ENCODE measurements at regions not wholly inside any gene's neighbourhood (a gene's known extent, or its start where the extent isn't known, plus 50 kb on each side); places are given as distances from the start of the nearest gene placed in this dataset.

- Histone ChIP-seq H3K4me1 (peaks cover 0 to 16% (median 0%) of the 10 kb centered on the region in 12 donors), H3K27ac (no peak overlapping the region), H3K4me3 (no peak overlapping the region), H3K27me3 (no peaks in the 10 kb centered on the region), H3K36me3 (no peaks in the 10 kb centered on the region), H3K9me3 (no peaks in the 10 kb centered on the region)
- ATAC-seq (no peak), DNase-seq (no peak)
- WGBS, 4 donors: 65 to 73% (median 68%) methylated on average over 10 of the region's 10 CpGs
- no peak for TF ChIP-seq POLR2A (IDR thresholded peaks at IDR 0.05)
- TF ChIP-seq, protein P1, sequence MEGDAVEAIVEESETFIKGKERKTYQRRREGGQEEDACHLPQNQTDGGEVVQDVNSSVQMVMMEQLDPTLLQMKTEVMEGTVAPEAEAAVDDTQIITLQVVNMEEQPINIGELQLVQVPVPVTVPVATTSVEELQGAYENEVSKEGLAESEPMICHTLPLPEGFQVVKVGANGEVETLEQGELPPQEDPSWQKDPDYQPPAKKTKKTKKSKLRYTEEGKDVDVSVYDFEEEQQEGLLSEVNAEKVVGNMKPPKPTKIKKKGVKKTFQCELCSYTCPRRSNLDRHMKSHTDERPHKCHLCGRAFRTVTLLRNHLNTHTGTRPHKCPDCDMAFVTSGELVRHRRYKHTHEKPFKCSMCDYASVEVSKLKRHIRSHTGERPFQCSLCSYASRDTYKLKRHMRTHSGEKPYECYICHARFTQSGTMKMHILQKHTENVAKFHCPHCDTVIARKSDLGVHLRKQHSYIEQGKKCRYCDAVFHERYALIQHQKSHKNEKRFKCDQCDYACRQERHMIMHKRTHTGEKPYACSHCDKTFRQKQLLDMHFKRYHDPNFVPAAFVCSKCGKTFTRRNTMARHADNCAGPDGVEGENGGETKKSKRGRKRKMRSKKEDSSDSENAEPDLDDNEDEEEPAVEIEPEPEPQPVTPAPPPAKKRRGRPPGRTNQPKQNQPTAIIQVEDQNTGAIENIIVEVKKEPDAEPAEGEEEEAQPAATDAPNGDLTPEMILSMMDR (IDR thresholded peaks at IDR 0.05): peak in 1 of 12 donors; percentile 5
- intact Hi-C loops (cut with DNase I): no loop called here
These were observed 104.5 kb downstream of the TDRD15 start for GRCh38 chr2:21228041-21228895.

GRCh38 chr2:21229302-21229701, 105.5 kb downstream of the TDRD15 start:
- no peak for TF ChIP-seq POLR2A (IDR thresholded peaks at IDR 0.05)
- TF ChIP-seq, protein P1 (IDR thresholded peaks at IDR 0.05): no peak
- no peak for DNase-seq
- no peak overlapping the region for H3K27ac ChIP-seq
- no peaks in the 10 kb centered on the region for H3K36me3 ChIP-seq
- no peaks in the 10 kb centered on the region for H3K9me3 ChIP-seq
- H3K4me3 ChIP-seq: no peak overlapping the region
- H3K27me3 ChIP-seq: no peaks in the 10 kb centered on the region
- H3K4me1 ChIP-seq: peaks cover 0 to 16% (median 0%) of the 10 kb centered on the region in 12 donors
- ATAC-seq: peak in 2 of 4 donors; percentile 32 to 45
- 70 to 83% (median 80%) methylated on average over 1 of the region's 1 CpG for WGBS, 4 donors
- intact Hi-C loops (cut with DNase I): no loop called here

- no peak for DNase-seq
- no peak overlapping the region for H3K27ac ChIP-seq
- TF ChIP-seq, protein P1 (IDR thresholded peaks at IDR 0.05): no peak
- TF ChIP-seq POLR2A (IDR thresholded peaks at IDR 0.05): no peak
- WGBS, 4 donors: 77 to 93% (median 87%) methylated on average over 1 of the region's 1 CpG
- H3K36me3 ChIP-seq: no peaks in the 10 kb centered on the region
- H3K9me3 ChIP-seq: no peaks in the 10 kb centered on the region
- no peak overlapping the region for H3K4me3 ChIP-seq
- intact Hi-C loops (cut with DNase I): no loop called here
- peaks cover 0 to 16% (median 0%) of the 10 kb centered on the region in 12 donors for H3K4me1 ChIP-seq
- H3K27me3 ChIP-seq: no peaks in the 10 kb centered on the region
- no peak for ATAC-seq
These were observed 106.4 kb downstream of the TDRD15 start for GRCh38 chr2:21230140-21230539.

GRCh38 chr2:21231985-21232384, 108.2 kb downstream of the TDRD15 start:
- H3K27me3 ChIP-seq: no peaks in the 10 kb centered on the region
- TF ChIP-seq, protein P1 (IDR thresholded peaks at IDR 0.05): no peak
- no peak for TF ChIP-seq POLR2A (IDR thresholded peaks at IDR 0.05)
- DNase-seq (no peak), ATAC-seq (peak in 1 of 4 donors; percentile 7)
- no peaks in the 10 kb centered on the region for H3K9me3 ChIP-seq
- H3K36me3 ChIP-seq: no peaks in the 10 kb centered on the region
- intact Hi-C loops (cut with DNase I): no loop called here
- no peak overlapping the region for H3K4me3 ChIP-seq
- no peak overlapping the region for H3K27ac ChIP-seq
- peaks cover 0 to 16% (median 0%) of the 10 kb centered on the region in 12 donors for H3K4me1 ChIP-seq

Data from heart left ventricle (tissue), 16 donors.